ENCODE measurements at regions not wholly inside any gene's neighbourhood (a gene's known extent, or its start where the extent isn't known, plus 50 kb on each side); places are given as distances from the start of the nearest gene placed in this dataset.
"Not testable (repeated sequence)": the region's sequence is repeated elsewhere in the genome, so short reads cannot be mapped to it uniquely, and the experiment has no call there.

DNA sequence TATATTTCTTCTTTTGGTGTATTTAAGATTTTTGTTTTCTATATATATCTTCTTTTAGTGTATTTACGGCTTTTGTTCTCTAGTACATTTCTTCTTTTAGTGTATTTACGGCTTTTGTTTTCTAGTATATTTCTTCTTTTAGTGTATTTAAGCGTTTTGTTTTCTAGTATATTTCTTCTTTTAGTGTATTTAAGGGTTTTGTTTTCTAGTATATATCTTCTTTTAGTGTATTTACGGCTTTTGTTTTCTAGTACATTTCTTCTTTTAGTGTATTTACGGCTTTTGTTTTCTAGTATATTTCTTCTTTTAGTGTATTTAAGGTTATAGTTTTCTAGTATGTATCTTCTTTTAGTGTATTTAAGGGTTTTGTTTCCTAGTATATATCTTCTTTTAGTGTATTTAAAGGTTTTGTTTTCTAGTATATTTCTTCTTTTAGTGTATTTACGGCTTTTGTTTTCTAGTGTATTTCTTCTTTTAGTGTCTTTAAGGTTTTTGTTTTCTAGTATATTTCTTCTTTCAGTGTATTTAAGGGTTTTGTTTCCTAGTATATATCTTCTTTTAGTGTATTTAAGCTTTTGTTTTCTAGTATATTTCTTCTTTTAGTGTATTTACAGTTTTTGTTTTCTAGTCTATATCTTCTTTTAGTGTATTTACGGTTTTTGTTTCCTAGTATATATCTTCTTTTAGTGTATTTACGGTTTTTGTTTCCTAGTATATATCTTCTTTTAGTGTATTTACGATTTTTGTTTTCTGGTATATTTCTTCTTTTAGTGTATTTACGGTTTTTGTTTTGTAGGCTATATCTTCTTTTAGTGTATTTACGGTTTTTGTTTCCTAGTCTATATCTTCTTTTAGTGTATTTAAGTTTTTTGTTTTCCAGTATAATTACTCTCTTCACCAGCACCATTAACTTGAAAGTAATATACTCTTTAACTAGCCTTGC lies 249.4 kb downstream of the SHOX start:
- not testable (repeated sequence) for DNase-seq

DNA sequence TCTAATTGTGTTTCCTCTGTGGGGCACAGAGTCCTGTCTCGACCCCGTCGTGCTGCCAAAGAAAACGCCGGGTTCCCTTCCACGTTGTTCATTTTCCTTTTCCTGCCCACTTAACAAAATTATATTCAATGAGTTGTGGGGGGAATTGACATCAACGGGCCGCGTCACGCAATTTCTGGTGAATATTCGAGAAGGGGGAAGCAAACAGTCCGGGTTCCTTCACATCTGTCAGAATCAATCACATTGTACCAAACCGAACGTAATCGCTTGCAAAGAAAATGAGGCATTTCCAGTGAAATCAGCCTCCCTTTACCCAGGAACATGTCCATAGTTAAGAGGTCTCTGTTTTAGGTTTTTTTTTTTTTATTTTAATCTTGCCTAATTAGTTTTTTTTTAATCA lies 243.5 kb downstream of the SHOX start:
- no peak for DNase-seq

DNA sequence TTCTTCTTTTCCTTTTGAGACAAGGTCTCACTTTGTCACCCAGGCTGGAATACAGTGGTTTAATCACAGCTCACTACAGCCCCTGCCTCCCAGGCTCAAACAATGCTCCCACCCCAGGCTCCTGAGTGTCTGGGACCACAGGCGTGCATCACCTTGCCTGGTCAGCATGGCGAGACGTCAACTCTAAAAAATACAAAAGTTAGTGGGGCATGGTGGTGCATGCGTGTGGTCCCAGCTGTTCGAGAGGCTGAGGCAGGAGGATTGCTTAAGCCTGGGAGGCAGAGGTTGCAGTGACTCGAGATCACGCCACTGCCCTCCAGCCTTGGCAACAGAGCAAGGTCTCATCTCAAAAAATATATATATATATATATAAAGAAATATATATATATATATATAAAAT lies 242.4 kb downstream of the SHOX start:
- no peak for DNase-seq

- DNase-seq: no peak
Observed at GRCh38 chrX:872090-872489, 241.5 kb downstream of the SHOX start.

DNA sequence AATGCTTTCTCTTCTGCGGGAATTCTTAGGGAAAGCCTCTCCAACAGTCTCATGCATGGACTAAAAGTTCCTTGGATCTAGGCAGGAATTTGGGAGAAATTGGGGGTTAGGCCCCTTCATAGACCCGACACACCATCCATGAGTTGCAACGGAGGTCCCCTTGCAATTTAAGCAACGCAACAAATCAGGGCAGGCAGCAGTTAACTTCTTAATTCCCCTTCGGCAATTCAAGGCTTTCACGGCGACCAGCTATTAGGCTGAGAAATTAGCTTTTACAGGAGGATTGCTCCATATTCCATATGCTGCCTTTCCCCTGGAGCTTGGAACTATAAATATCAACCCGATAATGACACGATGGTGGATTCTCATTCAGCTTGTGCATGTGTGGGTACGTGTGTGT lies 241.0 kb downstream of the SHOX start:
- no peak for DNase-seq

GRCh38 chrX:867966-868647 lies 237.5 kb downstream of the SHOX start:
- DNase-seq: no peak

- DNase-seq: no peak
Observed at GRCh38 chrX:867502-867901, 236.9 kb downstream of the SHOX start.

DNA sequence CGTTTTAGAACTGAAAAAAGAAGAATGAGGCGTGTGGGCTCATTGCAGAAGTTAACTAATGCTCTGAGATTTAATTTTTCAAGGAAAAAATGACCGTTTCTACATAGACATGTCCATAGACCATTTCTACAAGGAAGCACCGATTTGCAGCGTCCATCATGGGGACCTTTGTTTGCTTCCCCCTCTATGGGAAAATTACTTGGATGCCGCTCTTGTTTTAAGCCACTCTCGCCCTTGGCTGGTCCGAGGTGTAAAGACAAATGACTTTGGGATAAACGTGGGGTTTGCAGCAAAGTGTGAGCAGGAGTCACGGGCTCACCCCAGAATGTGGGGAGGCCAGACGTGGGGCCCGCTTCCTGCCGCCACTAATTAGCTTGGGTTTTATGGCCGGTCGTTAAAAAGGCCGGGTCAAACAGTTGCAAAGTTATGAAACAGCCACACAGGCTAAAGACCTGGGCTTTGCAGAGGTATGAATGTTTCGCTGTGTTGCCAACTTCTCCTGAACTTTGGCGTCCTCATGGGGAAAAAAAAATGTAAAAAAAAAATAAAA lies 235.9 kb downstream of the SHOX start:
- DNase-seq: no peak

GRCh38 chrX:865422-865821 lies 234.8 kb downstream of the SHOX start:
- DNase-seq: no peak

- no peak for DNase-seq
Observed at GRCh38 chrX:861921-862320, 231.3 kb downstream of the SHOX start.

DNA sequence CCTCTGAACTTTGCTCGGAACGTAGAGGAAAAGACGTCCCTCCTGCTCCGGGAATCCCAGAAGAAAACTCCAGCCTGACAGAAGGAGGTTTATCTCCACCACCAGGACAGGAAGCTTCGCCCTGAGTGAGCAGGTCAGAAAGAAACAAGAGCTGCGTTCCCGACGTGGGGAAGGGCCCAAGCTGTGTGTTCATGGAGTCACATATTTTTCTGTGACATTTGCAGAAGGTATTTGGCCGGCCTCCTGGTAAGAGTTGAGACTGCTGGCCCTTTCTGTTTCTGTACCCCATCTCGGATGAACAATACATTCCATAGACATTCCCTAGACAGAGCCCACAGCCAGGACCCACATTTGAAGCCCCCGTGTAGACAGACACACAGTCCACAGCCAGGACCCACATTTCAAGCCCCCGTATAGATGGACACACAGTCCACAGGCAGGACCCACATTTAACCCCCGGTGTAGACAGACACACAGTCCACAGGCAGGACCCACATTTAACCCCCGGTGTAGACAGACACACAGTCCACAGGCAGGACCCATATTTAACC lies 230.8 kb downstream of the SHOX start:
- no peak for DNase-seq

DNA sequence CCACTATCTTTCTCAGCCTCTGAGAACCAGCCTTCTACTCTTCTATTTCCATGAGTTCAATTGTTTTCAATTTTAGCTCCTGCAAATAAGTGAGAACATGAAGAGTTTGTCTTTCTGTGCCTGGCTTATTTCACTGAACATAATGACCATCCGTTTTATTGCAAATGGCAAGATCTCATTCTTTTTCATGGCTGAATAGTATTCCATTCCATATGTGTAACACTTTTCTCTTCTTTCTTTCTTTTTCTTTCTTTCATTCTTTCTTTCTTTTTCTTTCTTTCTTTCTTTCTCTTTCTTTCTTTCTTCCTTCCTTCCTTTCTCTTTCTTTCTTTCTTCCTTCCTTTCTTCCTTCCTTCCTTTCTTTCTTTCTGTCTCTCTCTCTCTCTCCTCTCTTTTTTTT lies 228.7 kb downstream of the SHOX start:
- no peak for DNase-seq

GRCh38 chrX:858542-859078 lies 228.0 kb downstream of the SHOX start:
- no peak for DNase-seq

- DNase-seq: no peak
Observed at GRCh38 chrX:857376-857775, 226.8 kb downstream of the SHOX start.

DNA sequence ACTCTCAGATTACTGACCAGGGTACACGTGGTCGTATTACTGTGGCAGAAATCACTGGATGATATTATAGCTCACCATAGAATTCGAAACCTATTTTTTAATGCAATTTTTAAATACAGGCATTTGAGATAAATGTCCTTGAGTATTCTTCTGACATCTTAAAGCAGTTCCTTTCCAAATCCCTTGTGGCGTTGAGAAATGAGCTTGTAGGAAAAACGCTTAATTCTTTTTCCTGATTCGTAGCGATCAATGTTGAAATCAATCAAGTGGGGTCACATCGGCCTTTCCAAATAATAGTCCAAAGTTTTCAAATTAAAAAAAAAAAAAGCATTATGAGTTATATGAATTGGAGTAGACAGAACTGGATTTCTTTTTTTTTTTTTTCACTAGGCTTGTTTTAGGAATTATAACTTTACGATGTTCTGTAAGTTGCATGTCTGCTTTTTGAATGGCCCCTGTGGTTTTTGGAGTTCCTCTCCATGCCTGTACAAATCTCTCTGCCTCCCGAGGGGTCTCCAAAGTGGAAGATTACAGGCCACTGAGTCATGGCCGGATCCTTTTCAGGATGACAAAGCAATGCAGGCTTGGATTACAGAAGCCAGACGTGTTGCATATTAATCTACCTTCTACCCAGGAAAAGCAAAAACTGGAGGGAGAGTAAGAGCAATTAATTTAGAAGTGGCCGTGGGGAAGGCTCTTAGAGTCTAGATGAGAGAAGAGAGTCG lies 226.1 kb downstream of the SHOX start:
- DNase-seq: no peak

DNA sequence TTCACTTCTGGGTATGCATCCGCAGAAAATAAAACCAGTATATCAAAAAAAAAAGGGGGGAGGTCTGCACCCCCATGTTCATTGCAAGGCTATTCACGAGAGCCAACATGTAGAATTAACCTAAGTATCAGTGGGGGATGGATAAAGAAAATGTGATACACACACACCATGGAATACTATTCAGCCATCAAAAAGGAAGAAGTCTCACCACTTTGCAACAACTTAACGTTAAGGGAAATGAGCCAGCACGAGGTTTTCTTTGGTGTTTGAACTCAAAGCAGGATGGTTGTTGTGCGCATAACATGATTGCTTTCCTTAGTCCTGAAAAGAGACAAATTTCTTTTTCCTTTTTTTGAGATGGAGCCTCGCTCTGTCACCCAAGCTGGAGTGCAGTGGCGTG lies 222.7 kb downstream of the SHOX start:
- DNase-seq: no peak

GRCh38 chrX:850471-850916 lies 219.9 kb downstream of the SHOX start:
- no peak for DNase-seq

DNA sequence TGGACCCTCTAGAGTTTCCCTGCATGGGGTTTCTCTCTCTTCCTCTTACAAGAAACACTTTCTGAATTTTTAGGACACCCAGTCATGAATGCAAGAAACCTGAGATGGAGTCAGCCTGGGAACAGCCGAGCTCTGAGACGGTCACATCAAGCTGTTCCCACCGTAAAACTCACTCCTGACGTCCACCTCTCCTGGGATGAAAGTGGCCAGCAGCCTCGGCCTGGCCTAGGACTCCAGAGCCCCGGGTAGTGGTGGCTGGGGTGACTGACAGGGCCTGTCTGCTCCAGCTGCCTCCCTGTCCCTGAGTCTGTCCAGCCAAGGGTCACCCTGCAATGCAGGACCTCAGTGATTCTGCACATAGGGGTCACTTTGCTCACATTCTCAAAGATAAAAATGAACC lies 217.8 kb downstream of the SHOX start:
- no peak for DNase-seq

DNA sequence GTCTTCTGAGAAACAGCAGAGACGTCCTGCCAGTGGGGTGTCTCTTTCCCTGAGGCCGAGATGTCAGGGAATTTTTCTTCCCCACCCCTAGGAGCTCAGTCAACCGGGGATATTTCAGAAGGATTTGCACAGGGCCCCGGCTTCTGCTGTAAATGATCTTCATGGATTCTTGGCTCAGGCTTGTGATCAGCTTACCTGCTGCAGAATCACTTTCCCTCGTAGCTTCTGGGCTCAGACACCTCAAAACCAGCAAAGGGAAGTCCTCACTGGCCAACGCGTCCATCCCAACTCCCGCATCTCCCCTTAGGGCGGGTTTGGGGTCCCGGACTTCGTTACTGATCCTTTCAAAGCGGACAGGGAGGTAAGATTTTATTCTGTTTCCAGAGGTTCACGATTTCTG lies 212.7 kb downstream of the SHOX start:
- DNase-seq: no peak

DNA sequence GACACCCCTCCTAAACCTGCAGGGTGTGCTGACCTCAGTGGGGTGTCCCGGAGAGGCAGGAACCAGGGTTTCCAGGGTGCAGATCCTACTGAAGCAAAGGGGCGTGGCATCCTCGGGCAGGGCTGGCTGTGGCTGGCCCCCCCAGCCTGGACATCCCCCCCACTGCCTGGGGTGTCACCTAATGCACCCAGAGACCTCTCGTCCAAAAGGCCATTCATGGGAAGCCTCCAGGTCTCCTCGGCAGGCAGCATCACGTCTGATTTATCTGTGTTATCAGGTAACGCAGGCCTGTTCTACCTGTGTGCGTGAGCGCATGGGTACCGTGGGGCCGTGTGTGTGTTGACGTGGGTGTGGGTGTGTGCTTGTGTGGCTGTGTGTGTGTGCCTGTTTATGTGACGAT lies 210.0 kb downstream of the SHOX start:
- DNase-seq: no peak

DNA sequence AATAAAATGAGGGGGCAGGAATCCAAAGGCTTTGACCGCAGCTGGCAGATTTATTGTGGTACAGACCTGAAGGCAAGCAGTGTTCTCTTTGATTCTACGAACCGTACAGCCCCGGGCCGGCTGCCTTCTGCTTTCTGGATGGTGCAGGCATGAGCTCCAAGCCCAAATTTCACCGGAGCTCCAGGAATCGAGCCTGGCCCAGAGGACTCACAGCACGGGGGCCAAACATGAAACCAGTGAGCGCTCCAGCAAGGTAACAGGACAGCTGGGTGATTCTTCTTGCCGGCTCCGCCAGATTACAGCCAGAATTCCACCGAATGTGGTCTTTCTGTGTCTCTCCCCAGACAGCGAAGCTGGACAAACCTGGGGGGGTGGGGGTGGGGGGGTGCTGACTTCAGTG lies 208.1 kb downstream of the SHOX start:
- not testable (repeated sequence) for DNase-seq

- not testable (repeated sequence) for DNase-seq
Observed at GRCh38 chrX:835857-836256, 205.3 kb downstream of the SHOX start.

- no peak for DNase-seq
Observed at GRCh38 chrX:830532-830931, 199.9 kb downstream of the SHOX start.

All from NCI-H226 (cell line).